ENCODE measurements at regions not wholly inside any gene's neighbourhood (a gene's known extent, or its start where the extent isn't known, plus 50 kb on each side); places are given as distances from the start of the nearest gene placed in this dataset.

DNA sequence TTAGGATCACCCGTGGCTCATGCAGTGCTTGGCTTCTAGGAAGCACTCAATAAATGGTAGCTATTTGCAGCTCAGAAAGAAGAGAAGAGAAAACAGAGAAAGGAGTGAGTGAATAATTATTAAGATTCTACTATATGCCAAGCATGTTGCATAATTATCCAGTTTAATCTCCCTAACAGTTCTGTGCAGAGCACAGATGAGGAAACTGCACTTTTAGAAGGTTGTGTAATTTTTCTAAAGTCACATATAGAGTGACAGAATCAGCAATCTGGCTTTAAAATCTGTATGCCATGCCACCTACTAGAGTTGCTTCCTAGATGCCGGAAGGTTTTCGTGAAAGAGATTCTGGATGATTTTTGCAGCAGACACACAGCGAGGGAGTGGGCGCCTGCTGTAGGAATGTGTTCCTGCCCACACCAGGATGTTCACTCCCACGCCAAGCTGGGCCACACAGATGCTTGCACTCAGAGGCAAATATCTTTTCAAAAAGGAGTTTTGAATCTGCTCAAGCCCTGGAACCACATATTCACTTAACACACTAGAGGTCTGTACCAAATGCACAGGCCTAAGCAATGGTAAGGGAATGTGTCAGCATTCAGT lies 50.2 kb upstream of the SMCO2 start:
- TF ChIP-seq, protein P1, sequence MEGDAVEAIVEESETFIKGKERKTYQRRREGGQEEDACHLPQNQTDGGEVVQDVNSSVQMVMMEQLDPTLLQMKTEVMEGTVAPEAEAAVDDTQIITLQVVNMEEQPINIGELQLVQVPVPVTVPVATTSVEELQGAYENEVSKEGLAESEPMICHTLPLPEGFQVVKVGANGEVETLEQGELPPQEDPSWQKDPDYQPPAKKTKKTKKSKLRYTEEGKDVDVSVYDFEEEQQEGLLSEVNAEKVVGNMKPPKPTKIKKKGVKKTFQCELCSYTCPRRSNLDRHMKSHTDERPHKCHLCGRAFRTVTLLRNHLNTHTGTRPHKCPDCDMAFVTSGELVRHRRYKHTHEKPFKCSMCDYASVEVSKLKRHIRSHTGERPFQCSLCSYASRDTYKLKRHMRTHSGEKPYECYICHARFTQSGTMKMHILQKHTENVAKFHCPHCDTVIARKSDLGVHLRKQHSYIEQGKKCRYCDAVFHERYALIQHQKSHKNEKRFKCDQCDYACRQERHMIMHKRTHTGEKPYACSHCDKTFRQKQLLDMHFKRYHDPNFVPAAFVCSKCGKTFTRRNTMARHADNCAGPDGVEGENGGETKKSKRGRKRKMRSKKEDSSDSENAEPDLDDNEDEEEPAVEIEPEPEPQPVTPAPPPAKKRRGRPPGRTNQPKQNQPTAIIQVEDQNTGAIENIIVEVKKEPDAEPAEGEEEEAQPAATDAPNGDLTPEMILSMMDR (IDR thresholded peaks at IDR 0.05; ENCODE audit: extremely low read depth, missing control alignments): no peak
- no peak for DNase-seq (ENCODE audit: low spot score)

All from GM20000 (cell line).